HEK293 (cell line): ENCODE measurements at regions not wholly inside any gene's neighbourhood (a gene's known extent, or its start where the extent isn't known, plus 50 kb on each side); places are given as distances from the start of the nearest gene placed in this dataset.

Source experiments
- CTCF ChIA-PET: fragments of 350-600 bp; formaldehyde crosslinking; extraction: SDS; loops from one replicate; lab custom pipeline; 2021; ENCODE audit warnings: antibody characterized with exemption; lab: Yijun Ruan, JAX
- POLR2A ChIA-PET: fragments of 300-600 bp; formaldehyde crosslinking; extraction: SDS; loops from one replicate; lab custom pipeline; 2020; ENCODE audit warnings: antibody characterized with exemption, inconsistent platforms; lab: Yijun Ruan, JAX
- H3K27ac ChIP-seq: fragments of 200-500 bp; sonication (Bioruptor generic); 2 replicates; pipeline ENCODE4 v1.5.1; 2014; ENCODE audit warnings: low read depth, low read length, control low read depth, inconsistent platforms; ENCODE audit errors: extremely low read depth
- H3K36me3 ChIP-seq, 2 experiments: fragments of 200-500 bp in 1 of 2; sonication (Bioruptor generic) in 1 of 2; 1 replicate in 1 of 2; 2 replicates in 1 of 2; pipeline ENCODE4 v1.5.1; 2014 to 2017; ENCODE audit warnings: inconsistent platforms in 2 of 2, low read length in 2 of 2; ENCODE audit not compliant: control insufficient read depth in 2 of 2, insufficient read depth in 1 of 2
- H3K4me1 ChIP-seq: fragments of 200-500 bp; sonication (Bioruptor generic); 2 replicates; pipeline ENCODE4 v1.5.1; 2014; ENCODE audit warnings: mild to moderate bottlenecking, low read length, inconsistent platforms; ENCODE audit not compliant: control insufficient read depth, insufficient read depth
- H3K4me3 ChIP-seq: 2 replicates; pipeline ENCODE4 v1.5.1; 2011; ENCODE audit warnings: low read depth, mild to moderate bottlenecking, control low read depth, low read length, moderate library complexity
- H3K9me3 ChIP-seq: fragments of 200-500 bp; sonication (Bioruptor generic); 2 replicates; pipeline ENCODE4 v1.5.1; 2014; ENCODE audit warnings: low read depth, low read length, inconsistent platforms; ENCODE audit not compliant: control insufficient read depth, insufficient read depth
- SCRT2 ChIP-seq: fragments of 450-650 bp; formaldehyde crosslinking; IDR thresholded peaks from 2 replicates; pipeline ENCODE4 v1.5.1; 2016; ENCODE audit warnings: missing biosample characterization, missing genetic modification characterization
- ZNF24 ChIP-seq: fragments of 450-650 bp; formaldehyde crosslinking; IDR thresholded peaks from 2 replicates; pipeline ENCODE4 v1.5.1; 2016; ENCODE audit warnings: missing biosample characterization, missing genetic modification characterization
- ZNF274 ChIP-seq, 2 experiments: fragments of 200-500 bp in 1 of 2; fragments of 450-650 bp in 1 of 2; sonication (Bioruptor generic) in 1 of 2; formaldehyde crosslinking in 1 of 2; IDR thresholded peaks; 2 replicates each; pipeline versions ENCODE4 v1.5.1 to v1.6.1; 2014 to 2016; ENCODE audit warnings: borderline replicate concordance in 1 of 2, inconsistent platforms in 1 of 2, low read length in 1 of 2, missing biosample characterization in 1 of 2, missing genetic modification characterization in 1 of 2
- ZNF350 ChIP-seq: fragments of 450-650 bp; formaldehyde crosslinking; IDR thresholded peaks from 2 replicates; pipeline ENCODE4 v1.5.0; 2017; ENCODE audit warnings: missing biosample characterization, mild to moderate bottlenecking, missing genetic modification characterization
- ZNF391 ChIP-seq: fragments of 450-650 bp; formaldehyde crosslinking; IDR thresholded peaks from 2 replicates; pipeline ENCODE4 v1.5.1; 2016; ENCODE audit warnings: low read depth, missing biosample characterization, missing genetic modification characterization, borderline replicate concordance
- ZNF426 ChIP-seq: fragments of 450-650 bp; formaldehyde crosslinking; IDR thresholded peaks from 2 replicates; pipeline ENCODE4 v1.5.1; 2017; ENCODE audit warnings: missing biosample characterization, missing genetic modification characterization, mild to moderate bottlenecking, inconsistent platforms, moderate library complexity
- ZNF513 ChIP-seq: fragments of 450-650 bp; IDR thresholded peaks from 2 replicates; pipeline ENCODE4 v1.5.1; 2018; ENCODE audit warnings: missing biosample characterization, missing genetic modification characterization
- ZNF768 ChIP-seq: fragments of 450-650 bp; formaldehyde crosslinking; IDR thresholded peaks from 2 replicates; pipeline ENCODE4 v1.5.1; 2018; ENCODE audit warnings: missing biosample characterization, mild to moderate bottlenecking, missing genetic modification characterization
- TF ChIP-seq, protein P1 (sequence below): fragments of 450-650 bp; formaldehyde crosslinking; optimal IDR thresholded peaks from 2 replicates; pipeline ENCODE3; 2016; ENCODE audit warnings: missing biosample characterization, mild to moderate bottlenecking, missing genetic modification characterization
- TF ChIP-seq, protein P2 (sequence below): fragments of 450-650 bp; formaldehyde crosslinking; IDR thresholded peaks from 2 replicates; pipeline ENCODE4 v1.5.1; 2016; ENCODE audit warnings: missing biosample characterization, missing genetic modification characterization
- TF ChIP-seq, protein P3 (sequence below): fragments of 450-650 bp; formaldehyde crosslinking; IDR thresholded peaks from 2 replicates; pipeline ENCODE4 v1.5.1; 2017; ENCODE audit warnings: missing biosample characterization, missing genetic modification characterization
- TF ChIP-seq, protein P4 (sequence below): fragments of 450-650 bp; formaldehyde crosslinking; IDR thresholded peaks from 2 replicates; pipeline ENCODE4 v1.5.1; 2016; ENCODE audit warnings: missing biosample characterization, missing genetic modification characterization
- TF ChIP-seq, protein P5 (sequence below): fragments of 450-650 bp; formaldehyde crosslinking; IDR thresholded peaks from 2 replicates; pipeline ENCODE4 v1.5.1; 2016; ENCODE audit warnings: missing biosample characterization, missing genetic modification characterization

DNA sequence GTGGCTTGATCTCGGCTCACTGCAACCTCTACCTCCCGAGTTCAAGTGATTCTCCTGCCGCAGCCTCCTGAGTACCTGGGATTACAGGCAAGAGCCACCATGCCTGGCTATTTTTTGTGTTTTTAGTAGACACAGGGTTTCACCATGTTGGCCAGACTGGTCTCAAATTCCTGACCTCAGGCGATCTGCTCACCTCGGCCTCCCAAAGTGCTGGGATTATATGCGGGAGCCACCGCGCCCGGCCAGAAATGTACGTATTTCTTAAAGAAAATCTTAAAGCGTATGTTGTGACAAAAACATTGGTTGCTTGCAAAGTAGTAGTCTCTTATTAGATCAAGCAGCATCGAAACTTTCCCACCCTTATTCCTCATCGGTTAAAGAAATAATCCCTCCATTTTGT is 748.9 kb upstream of the NR2F2 start (continued):
- TF ChIP-seq, protein P1, sequence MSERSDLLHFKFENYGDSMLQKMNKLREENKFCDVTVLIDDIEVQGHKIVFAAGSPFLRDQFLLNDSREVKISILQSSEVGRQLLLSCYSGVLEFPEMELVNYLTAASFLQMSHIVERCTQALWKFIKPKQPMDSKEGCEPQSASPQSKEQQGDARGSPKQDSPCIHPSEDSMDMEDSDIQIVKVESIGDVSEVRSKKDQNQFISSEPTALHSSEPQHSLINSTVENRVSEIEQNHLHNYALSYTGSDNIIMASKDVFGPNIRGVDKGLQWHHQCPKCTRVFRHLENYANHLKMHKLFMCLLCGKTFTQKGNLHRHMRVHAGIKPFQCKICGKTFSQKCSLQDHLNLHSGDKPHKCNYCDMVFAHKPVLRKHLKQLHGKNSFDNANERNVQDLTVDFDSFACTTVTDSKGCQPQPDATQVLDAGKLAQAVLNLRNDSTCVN (tag by site-specific recombination), result no peak
- TF ChIP-seq SCRT2 (no peak), ZNF391 (tag by site-specific recombination) (no peak)

- no peaks in the 10 kb centered on the region for H3K9me3 ChIP-seq
- no peak overlapping the region for H3K4me3 ChIP-seq
- POLR2A ChIA-PET, result no interaction called here
- H3K36me3 ChIP-seq, result no peaks in the 10 kb centered on the region
- H3K4me1 ChIP-seq, result no peaks in the 10 kb centered on the region
- H3K27ac ChIP-seq, result no peak overlapping the region
- CTCF ChIA-PET, result no interaction called here
- no peak for TF ChIP-seq ZNF426 (tag by site-specific recombination)
- TF ChIP-seq, protein P2, sequence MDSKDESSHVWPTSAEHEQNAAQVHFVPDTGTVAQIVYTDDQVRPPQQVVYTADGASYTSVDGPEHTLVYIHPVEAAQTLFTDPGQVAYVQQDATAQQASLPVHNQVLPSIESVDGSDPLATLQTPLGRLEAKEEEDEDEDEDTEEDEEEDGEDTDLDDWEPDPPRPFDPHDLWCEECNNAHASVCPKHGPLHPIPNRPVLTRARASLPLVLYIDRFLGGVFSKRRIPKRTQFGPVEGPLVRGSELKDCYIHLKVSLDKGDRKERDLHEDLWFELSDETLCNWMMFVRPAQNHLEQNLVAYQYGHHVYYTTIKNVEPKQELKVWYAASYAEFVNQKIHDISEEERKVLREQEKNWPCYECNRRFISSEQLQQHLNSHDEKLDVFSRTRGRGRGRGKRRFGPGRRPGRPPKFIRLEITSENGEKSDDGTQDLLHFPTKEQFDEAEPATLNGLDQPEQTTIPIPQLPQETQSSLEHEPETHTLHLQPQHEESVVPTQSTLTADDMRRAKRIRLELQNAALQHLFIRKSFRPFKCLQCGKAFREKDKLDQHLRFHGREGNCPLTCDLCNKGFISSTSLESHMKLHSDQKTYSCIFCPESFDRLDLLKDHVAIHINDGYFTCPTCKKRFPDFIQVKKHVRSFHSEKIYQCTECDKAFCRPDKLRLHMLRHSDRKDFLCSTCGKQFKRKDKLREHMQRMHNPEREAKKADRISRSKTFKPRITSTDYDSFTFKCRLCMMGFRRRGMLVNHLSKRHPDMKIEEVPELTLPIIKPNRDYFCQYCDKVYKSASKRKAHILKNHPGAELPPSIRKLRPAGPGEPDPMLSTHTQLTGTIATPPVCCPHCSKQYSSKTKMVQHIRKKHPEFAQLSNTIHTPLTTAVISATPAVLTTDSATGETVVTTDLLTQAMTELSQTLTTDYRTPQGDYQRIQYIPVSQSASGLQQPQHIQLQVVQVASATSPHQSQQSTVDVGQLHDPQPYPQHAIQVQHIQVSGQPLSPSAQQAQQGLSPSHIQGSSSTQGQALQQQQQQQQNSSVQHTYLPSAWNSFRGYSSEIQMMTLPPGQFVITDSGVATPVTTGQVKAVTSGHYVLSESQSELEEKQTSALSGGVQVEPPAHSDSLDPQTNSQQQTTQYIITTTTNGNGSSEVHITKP (tag by site-specific recombination), result no peak
- TF ChIP-seq ZNF350 (tag by site-specific recombination), result no peak
- TF ChIP-seq, protein P3, sequence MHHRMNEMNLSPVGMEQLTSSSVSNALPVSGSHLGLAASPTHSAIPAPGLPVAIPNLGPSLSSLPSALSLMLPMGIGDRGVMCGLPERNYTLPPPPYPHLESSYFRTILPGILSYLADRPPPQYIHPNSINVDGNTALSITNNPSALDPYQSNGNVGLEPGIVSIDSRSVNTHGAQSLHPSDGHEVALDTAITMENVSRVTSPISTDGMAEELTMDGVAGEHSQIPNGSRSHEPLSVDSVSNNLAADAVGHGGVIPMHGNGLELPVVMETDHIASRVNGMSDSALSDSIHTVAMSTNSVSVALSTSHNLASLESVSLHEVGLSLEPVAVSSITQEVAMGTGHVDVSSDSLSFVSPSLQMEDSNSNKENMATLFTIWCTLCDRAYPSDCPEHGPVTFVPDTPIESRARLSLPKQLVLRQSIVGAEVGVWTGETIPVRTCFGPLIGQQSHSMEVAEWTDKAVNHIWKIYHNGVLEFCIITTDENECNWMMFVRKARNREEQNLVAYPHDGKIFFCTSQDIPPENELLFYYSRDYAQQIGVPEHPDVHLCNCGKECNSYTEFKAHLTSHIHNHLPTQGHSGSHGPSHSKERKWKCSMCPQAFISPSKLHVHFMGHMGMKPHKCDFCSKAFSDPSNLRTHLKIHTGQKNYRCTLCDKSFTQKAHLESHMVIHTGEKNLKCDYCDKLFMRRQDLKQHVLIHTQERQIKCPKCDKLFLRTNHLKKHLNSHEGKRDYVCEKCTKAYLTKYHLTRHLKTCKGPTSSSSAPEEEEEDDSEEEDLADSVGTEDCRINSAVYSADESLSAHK, result no peak
- TF ChIP-seq, protein P4, sequence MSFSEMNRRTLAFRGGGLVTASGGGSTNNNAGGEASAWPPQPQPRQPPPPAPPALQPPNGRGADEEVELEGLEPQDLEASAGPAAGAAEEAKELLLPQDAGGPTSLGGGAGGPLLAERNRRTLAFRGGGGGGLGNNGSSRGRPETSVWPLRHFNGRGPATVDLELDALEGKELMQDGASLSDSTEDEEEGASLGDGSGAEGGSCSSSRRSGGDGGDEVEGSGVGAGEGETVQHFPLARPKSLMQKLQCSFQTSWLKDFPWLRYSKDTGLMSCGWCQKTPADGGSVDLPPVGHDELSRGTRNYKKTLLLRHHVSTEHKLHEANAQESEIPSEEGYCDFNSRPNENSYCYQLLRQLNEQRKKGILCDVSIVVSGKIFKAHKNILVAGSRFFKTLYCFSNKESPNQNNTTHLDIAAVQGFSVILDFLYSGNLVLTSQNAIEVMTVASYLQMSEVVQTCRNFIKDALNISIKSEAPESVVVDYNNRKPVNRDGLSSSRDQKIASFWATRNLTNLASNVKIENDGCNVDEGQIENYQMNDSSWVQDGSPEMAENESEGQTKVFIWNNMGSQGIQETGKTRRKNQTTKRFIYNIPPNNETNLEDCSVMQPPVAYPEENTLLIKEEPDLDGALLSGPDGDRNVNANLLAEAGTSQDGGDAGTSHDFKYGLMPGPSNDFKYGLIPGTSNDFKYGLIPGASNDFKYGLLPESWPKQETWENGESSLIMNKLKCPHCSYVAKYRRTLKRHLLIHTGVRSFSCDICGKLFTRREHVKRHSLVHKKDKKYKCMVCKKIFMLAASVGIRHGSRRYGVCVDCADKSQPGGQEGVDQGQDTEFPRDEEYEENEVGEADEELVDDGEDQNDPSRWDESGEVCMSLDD (tag by site-specific recombination), result no peak
- TF ChIP-seq ZNF24, result no peak
- no peak for TF ChIP-seq ZNF274 (IDR thresholded peaks at IDR 0.05; ENCODE audit: low read length)
- no peak for TF ChIP-seq ZNF274 (tag by site-specific recombination; IDR thresholded peaks at IDR 0.05; ENCODE audit: borderline replicate concordance)
- no peak for TF ChIP-seq ZNF513 (tag by site-specific recombination)
- no peak for TF ChIP-seq ZNF768 (tag by site-specific recombination)
- TF ChIP-seq, protein P5, sequence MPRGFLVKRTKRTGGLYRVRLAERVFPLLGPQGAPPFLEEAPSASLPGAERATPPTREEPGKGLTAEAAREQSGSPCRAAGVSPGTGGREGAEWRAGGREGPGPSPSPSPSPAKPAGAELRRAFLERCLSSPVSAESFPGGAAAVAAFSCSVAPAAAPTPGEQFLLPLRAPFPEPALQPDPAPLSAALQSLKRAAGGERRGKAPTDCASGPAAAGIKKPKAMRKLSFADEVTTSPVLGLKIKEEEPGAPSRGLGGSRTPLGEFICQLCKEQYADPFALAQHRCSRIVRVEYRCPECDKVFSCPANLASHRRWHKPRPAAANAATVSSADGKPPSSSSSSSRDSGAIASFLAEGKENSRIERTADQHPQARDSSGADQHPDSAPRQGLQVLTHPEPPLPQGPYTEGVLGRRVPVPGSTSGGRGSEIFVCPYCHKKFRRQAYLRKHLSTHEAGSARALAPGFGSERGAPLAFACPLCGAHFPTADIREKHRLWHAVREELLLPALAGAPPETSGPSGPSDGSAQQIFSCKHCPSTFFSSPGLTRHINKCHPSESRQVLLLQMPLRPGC (tag by site-specific recombination), result no peak
Observed at GRCh38 chr15:95584088-95584487, 746.4 kb upstream of the NR2F2 start.
